Activated CD8-positive, alpha-beta memory T cell treated with anti-CD3 and anti-CD28 coated beads, Interleukin-2, amount 50 U/mL, for 48 hours (primary cell): ENCODE measurements at regions not wholly inside any gene's neighbourhood (a gene's known extent, or its start where the extent isn't known, plus 50 kb on each side); places are given as distances from the start of the nearest gene placed in this dataset.

Source experiments
- DNase-seq: peaks from one replicate; pipeline ENCODE4 v3.0.0-alpha.2; 2020

- DNase-seq, result no peak
These were observed 843.2 kb upstream of the FANCL start for GRCh38 chr2:59084326-59084725.

DNA sequence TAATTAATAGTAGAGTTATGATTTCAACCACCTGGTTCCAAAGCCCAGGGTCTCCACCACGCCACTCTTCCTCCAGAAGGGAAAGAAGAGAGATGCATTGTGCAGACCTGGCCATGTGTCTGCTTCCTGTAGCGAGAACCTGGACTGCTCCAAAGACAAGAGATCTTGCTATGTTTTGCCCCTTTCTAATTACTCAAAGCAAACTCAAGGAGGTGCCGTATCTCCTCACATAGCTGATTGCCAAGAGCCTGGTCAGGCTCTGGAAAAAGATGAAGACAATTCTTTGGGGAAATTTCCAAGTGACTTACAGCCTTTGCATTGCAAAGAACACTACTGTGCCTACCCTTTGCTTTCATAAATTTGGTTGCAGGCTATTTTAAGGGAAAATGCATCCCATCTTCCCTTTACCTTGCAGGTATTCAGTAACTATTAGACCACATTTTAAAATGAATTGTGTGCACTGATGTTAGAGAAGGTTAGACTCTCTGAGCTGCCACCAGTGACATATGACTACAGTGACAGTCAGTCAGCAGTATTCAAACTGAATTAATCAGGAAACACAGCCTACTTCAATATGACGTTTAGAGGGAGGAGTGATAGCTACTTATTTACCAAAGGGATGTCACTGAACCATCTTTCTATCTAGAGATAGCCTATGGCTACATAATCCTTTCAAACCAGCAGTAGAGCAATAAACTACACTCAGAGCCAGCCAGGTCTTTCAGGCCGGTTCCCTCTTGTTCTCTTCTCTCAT is 842.1 kb upstream of the FANCL start:
- no peak for DNase-seq

DNA sequence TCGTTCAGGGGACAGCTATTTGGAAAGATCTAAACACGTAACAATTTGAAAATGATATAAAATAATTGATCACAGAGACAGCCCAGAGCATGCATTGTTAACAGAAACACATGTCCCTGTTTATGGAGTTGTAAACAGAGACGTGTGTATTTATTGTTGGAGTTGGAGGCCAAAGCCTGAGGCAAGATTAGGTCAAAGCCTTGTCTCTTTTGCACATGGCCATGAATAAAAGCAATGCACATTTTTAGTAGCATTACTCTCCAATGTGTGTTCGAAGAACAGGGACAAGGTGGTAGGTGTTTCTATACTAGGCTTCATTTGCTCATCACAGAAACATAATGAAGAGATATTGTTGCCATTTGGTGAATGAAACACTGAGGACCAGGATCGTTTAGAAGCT is 841.5 kb upstream of the FANCL start:
- no peak for DNase-seq

GRCh38 chr2:59080451-59081181 is 839.5 kb upstream of the FANCL start:
- DNase-seq, result no peak

DNA sequence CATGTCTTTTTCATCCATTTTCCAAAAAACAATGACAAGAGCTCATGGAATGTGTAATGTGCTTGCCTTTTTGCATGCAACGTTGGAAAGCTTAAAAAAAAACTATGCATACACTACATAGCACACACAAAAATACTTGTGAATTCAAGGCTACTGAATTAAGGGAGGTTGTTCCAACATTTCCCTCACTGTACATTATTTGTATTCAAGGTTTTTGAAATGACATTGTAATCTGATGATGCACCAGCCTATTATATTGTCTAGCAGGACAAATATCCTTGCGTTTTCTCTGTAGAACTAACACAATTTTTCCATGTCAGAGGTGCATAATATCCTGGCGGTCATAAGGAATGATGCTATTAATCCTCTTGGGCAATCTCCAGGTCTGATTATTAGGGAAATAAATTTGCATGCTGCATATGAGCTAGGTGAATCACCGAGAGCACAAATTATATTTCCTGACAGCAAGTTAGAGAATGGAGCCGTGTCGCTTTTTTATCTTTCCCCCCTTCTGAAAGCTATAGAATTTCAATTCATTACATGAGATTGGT is 836.9 kb upstream of the FANCL start:
- DNase-seq, result no peak

DNA sequence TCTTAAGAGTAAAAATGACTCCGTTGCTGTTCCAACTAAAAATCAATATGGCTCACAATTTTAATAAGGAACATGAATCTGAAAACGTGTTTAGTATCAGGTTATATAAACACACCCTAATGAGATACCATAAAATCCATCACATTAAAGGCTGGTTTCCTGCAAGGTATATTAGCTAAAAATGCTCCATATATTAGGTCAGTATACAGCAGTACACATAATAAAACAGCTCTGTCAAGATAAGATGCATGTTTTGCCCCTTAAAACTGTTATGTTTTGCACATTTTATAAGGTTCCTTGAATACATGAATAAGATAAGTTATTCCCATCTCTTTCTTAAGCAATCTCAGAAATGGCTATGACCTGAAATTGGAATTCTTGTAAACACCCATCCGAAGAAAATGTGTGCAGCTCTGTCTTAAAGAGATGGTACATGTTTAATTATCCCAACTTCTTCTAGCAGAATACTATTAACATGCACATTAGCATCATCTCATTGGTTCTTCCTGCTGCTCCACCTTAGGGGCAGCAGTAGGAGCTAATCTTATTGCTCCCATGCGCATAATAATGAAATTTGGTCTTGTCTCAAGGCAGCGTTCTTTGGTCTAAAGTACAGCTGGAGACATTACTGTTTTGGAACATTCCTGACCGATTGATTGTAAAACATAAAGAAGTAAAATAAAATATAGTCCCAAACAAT is 836.1 kb upstream of the FANCL start:
- no peak for DNase-seq

GRCh38 chr2:59076079-59076619 is 835.0 kb upstream of the FANCL start:
- DNase-seq, result no peak

DNA sequence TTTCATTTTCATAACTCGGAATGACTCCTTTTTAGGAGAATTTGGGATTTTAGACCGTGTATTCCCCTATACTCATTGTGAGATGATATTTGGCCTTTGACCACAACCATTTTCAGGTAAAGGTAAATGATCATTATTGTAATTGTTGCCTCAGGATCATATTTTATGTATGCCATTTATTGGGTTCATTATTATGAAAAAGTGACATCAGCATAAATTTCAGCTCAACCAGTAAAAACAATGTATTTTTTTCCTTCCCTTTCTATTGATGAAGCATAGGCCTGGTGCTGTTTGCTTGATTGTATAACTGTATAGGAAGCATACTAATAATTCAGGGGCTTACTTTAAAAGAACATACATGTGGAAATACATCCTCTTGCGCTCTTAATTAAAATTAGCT is 832.9 kb upstream of the FANCL start:
- DNase-seq, result no peak

GRCh38 chr2:59073286-59073685 is 832.2 kb upstream of the FANCL start:
- no peak for DNase-seq

- no peak for DNase-seq
These were observed 827.1 kb upstream of the FANCL start for GRCh38 chr2:59068255-59068654.

DNA sequence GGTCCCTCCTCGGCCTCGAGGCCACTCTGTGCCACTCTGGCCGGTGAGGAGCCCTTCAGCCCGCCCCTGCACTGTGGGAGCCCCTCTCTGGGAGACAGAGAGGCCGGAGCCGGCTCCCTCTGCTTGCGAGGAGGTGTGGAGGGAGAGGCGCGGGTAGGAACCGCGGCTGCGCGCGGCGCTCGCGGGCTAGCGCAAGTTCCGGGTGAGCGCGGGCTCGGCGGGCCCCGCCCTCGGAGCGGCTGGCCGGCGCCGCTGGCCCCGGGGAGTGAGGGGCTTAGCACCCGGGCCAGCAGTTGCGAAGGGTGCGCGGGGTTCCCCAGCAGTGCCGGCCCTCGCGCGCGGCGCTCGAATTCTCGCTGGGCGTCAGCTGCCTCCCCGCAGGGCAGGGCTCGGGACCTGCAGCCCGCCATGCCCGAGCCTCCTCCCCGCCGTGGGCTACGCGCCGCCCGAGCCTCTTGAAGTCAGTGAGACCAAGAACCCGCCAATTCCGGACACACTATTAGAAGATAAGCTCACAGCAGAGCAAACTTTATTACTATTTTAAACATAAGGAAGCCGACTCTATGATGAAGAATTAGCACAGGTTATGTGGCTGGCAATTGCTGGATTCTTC is 825.8 kb upstream of the FANCL start:
- DNase-seq, result no peak

GRCh38 chr2:59047373-59047995 is 806.4 kb upstream of the FANCL start:
- DNase-seq, result no peak

GRCh38 chr2:59046401-59047372 is 805.6 kb upstream of the FANCL start:
- DNase-seq, result no peak

DNA sequence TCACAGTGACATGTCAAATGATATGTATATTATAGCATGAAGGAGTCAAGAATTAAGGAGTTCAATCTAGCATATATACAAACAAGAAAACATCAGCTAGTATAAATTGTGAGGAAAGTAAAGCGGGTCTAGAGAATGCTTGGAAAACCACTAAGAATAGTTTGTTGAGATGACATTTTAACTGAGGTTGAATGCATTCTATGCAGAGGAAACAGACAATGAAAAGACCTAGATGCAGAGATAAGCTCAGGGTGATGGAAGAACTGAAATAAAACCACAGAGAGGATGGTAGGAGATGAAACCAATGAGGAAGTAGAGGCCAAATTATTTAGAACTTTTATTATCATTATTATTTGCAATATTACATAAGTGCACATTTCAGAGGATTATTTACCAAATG is 803.6 kb upstream of the FANCL start:
- no peak for DNase-seq

- no peak for DNase-seq
These were observed 800.0 kb upstream of the FANCL start for GRCh38 chr2:59041139-59041538.

- DNase-seq, result no peak
These were observed 793.7 kb upstream of the FANCL start for GRCh38 chr2:59034837-59035236.

- DNase-seq, result no peak
These were observed 793.0 kb upstream of the FANCL start for GRCh38 chr2:59034106-59034505.

DNA sequence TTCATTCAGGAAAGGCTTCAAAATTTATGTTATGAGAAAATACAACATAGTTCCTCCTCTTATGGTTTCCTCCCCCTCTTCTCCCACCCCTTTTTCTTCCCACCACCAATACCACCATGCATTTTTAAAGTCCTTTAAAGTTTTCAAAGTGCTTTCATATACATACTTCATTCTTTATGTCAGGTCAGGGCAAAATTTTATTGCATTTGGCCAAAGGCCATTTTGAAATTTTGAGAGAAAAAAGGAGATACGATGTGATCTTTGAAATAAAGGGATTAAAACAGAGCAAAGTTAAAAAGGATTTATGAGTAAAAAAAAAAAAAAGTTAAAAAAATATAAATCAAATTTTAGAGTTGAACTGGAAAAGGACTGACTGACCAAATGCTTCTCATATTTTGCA is 792.5 kb upstream of the FANCL start:
- DNase-seq, result no peak

GRCh38 chr2:59032499-59032898 is 791.4 kb upstream of the FANCL start:
- DNase-seq, result no peak

DNA sequence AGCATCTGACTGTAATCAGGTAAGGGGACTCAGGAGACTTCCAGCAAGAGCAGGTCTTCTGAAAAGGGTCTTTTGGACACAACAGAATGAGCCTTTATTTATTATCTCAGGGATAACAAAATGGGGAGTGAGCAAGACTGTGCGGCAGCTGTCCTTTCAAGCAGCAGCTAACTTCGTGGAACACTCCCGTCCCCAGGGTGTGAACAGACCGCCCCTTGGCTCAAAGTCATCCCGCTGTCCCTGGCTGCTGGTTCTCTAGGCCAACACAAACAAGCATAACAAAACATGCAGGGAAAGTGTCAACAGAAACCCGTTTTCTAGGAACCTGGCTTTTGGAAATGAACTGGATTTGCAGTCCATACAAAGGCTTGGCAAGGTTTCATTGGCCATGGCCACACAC is 787.9 kb upstream of the FANCL start:
- DNase-seq, result no peak

- no peak for DNase-seq
These were observed 786.2 kb upstream of the FANCL start for GRCh38 chr2:59027320-59027719.
